HEK293T (cell line): ENCODE measurements at regions not wholly inside any gene's neighbourhood (a gene's known extent, or its start where the extent isn't known, plus 50 kb on each side); places are given as distances from the start of the nearest gene placed in this dataset.

Source experiments
- FOXA1 ChIP-seq: fragments of 450-650 bp; IDR thresholded peaks from 2 replicates; pipeline ENCODE4 v1.6.1; 2016; ENCODE audit warnings: mild to moderate bottlenecking
- HDGF ChIP-seq: fragments of 450-650 bp; IDR thresholded peaks from 2 replicates; pipeline ENCODE4 v1.6.1; 2017; ENCODE audit warnings: antibody characterized with exemption, borderline replicate concordance
- SP1 ChIP-seq: fragments of 450-650 bp; IDR thresholded peaks from 2 replicates; pipeline ENCODE4 v1.6.1; 2017
- SUZ12 ChIP-seq: fragments of 450-650 bp; IDR thresholded peaks from 2 replicates; pipeline ENCODE4 v1.6.1; 2016; ENCODE audit warnings: mild to moderate bottlenecking

DNA sequence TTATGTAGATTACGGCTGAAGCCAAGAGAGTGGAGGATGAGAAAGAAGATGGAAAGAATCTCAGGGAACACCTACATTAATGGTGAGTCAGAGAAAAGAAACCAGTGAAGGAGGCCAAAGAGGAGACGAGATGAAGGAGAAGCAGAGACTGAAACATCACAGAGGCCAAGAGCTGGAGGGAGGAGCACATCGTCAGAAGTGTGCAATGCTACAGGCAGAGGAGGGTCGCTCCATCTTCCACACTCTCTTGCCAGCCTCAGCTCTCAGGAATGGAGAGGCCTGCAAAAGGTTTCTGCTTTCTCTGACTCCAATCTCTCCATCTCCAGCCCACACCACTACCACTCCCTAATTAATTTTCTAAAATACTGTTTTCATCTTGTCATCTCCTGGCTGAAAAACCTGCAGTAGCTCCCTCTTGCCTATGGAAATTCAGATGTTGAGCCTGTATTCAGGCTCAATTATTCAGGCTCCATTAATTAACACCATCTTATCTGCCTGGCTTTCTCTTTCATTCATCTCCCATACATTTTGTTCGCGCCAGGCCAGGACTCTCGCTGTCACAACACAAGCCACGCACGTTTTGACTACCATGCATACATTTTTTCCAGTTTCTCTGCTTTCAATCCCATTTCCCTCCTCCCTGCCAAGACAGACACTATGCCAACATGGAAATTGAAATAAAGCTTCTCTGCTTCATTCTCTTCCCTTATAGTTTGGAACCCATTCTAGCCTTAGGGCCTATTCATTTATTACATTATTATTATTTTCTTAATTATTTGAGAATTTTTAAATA lies 165.8 kb downstream of the INHBA start:
- TF ChIP-seq HDGF (no peak), SP1 (no peak), SUZ12 (no peak), FOXA1 (no peak)
